Breast epithelium (tissue), 4 donors: ENCODE measurements at regions not wholly inside any gene's neighbourhood (a gene's known extent, or its start where the extent isn't known, plus 50 kb on each side); places are given as distances from the start of the nearest gene placed in this dataset.
A peak's percentile ranks its signal among the peaks of the same experiment; 100 is the strongest.

Experiments used
- DNase-seq, 2 donors: peaks; one replicate each; pipeline ENCODE4 v3.0.0-alpha.2; 2019; ENCODE audit warnings: low spot score in 2 of 2
- H3K27ac ChIP-seq, 2 donors: fragments of 200-600 bp; sonication (generic) in 1 of 2; one replicate each; pipeline ENCODE4 v1.5.1; 2016 to 2019; ENCODE audit warnings: mild to moderate bottlenecking in 1 of 2
- H3K27me3 ChIP-seq, 2 donors: fragments of 200-600 bp; sonication (generic) in 1 of 2; one replicate each; pipeline versions ENCODE4 v1.5.1 to v1.6.0; 2017 to 2019; ENCODE audit warnings: control low read depth in 1 of 2, mild to moderate bottlenecking in 1 of 2
- H3K36me3 ChIP-seq: fragments of 200-600 bp; one replicate; pipeline ENCODE4 v1.5.1; 2019
- H3K4me1 ChIP-seq, 2 donors: fragments of 200-600 bp; sonication (generic); one replicate each; pipeline ENCODE4 v1.5.1; 2016 to 2019; ENCODE audit warnings: control low read depth in 1 of 2
- H3K4me3 ChIP-seq, 3 donors: fragments of 200-600 bp; sonication (generic); 1 replicate in 2 of 3; 2 replicates in 1 of 3; pipeline ENCODE4 v1.5.1; 2016 to 2019; ENCODE audit warnings: mild to moderate bottlenecking in 3 of 3, moderate library complexity in 2 of 3
- H3K9me3 ChIP-seq, 2 donors: fragments of 200-600 bp; sonication (generic) in 1 of 2; one replicate each; pipeline ENCODE4 v1.5.1; 2016 to 2019; ENCODE audit warnings: control low read depth in 1 of 2
- CTCF ChIP-seq, 3 donors: fragments of 450-650 bp; IDR thresholded peaks; one replicate each; pipeline ENCODE4 v1.5.1; 2016 to 2017; ENCODE audit warnings: antibody characterized with exemption in 3 of 3, mild to moderate bottlenecking in 3 of 3, moderate library complexity in 3 of 3
- POLR2A ChIP-seq: fragments of 450-650 bp; IDR thresholded peaks from one replicate; pipeline ENCODE4 v1.6.1; 2016; ENCODE audit warnings: antibody characterized with exemption, mild to moderate bottlenecking, moderate library complexity
- POLR2AphosphoS5 ChIP-seq, 3 donors: sonication (generic); formaldehyde crosslinking; IDR thresholded peaks; one replicate each; pipeline ENCODE4 v1.6.1; 2017; ENCODE audit warnings: antibody characterized with exemption in 3 of 3
- intact Hi-C: fragments of 100-400 bp; cut with DNase I; formaldehyde crosslinking; loops from one replicate; pipeline ENCODE4 v1.15.1; 2023; ENCODE audit warnings: low total_unique reads

DNA sequence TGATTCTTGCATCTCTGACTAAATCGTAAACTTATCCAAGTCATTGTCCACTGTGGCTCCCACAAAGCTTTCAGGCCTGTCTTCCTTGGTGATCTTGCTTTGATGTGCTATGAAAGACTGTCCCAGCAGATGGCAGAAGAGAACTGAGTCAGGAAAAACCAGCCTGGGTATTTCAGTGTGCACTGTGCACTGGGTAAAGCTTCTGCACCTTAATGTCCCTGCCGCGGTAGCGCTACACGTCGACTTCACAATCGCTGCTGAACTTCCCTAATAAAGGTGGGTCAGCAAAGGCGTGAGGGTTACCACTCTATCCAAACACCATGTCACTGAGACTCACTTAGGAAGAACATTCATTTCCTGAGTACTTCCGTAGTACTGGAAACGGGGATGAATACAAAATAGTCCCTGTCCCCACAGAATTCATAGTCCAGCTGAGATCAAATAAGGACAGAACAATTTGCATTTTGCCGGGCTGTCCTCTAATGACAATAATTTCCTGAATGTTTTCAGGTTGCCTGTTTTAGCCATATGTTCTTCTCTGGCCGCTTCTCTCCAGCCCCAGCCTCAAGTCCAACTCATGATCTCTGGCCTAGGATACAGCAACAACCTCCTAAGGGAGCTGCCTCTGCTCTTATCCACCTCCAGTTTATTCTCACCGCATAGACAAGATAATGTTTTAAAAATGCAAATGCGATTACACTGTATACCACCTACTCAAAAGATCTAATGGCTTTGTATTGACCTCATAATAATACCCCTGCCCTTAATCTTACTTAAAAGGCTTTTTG is 83.6 kb upstream of the AKAP13 start:
- H3K27ac ChIP-seq, result no peak overlapping the region
- TF ChIP-seq CTCF (IDR thresholded peaks at IDR 0.05) (peak; percentile 32 to 76 (median 64)), POLR2A (no peak), POLR2AphosphoS5 (IDR thresholded peaks at IDR 0.05) (peak in 1 of 3 donors; percentile 40)
- intact Hi-C loops, result no loop called here
- no peaks in the 10 kb centered on the region for H3K4me1 ChIP-seq
- DNase-seq, result peak in 1 of 2 donors; percentile 44
- peak overlapping the region; percentile 15 to 54 (median 38) for H3K4me3 ChIP-seq
- no peaks in the 10 kb centered on the region for H3K36me3 ChIP-seq
- no peaks in the 10 kb centered on the region for H3K27me3 ChIP-seq
- H3K9me3 ChIP-seq, result no peaks in the 10 kb centered on the region

GRCh38 chr15:85297537-85297936 is 82.9 kb upstream of the AKAP13 start:
- intact Hi-C loops, result no loop called here
- no peak overlapping the region for H3K27ac ChIP-seq
- H3K9me3 ChIP-seq, result no peaks in the 10 kb centered on the region
- no peaks in the 10 kb centered on the region for H3K36me3 ChIP-seq
- no peaks in the 10 kb centered on the region for H3K4me1 ChIP-seq
- TF ChIP-seq CTCF (IDR thresholded peaks at IDR 0.05), result no peak
- TF ChIP-seq POLR2A, result no peak
- TF ChIP-seq POLR2AphosphoS5 (IDR thresholded peaks at IDR 0.05), result no peak
- DNase-seq, result no peak
- no peak overlapping the region for H3K4me3 ChIP-seq
- no peaks in the 10 kb centered on the region for H3K27me3 ChIP-seq

DNA sequence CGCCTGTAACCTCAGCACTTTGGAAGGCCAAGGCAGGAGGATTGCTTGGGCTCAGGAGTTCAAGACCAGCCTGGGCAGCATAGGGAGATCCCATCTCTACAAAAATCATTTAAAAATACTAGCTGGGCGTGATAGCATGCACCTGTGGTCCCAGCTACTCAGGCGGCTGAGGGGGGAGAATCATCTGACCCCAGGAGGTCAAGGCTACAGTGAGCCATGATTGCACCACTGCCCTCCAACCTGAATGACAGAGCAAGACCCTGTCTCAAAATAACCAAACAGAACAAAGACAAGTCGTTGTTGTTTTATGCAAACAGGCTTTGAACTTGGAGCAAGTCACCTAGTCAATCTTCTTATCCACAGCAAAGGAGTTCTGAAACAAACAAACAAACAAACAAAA is 82.0 kb upstream of the AKAP13 start:
- no peak overlapping the region for H3K4me3 ChIP-seq
- DNase-seq, result no peak
- H3K27me3 ChIP-seq, result no peaks in the 10 kb centered on the region
- TF ChIP-seq CTCF (IDR thresholded peaks at IDR 0.05) (no peak), POLR2A (no peak), POLR2AphosphoS5 (IDR thresholded peaks at IDR 0.05) (no peak)
- H3K36me3 ChIP-seq, result no peaks in the 10 kb centered on the region
- intact Hi-C loops, result no loop called here
- H3K27ac ChIP-seq, result no peak overlapping the region
- no peaks in the 10 kb centered on the region for H3K9me3 ChIP-seq
- no peaks in the 10 kb centered on the region for H3K4me1 ChIP-seq

- TF ChIP-seq CTCF (IDR thresholded peaks at IDR 0.05) (no peak), POLR2AphosphoS5 (IDR thresholded peaks at IDR 0.05) (no peak), POLR2A (no peak)
- H3K9me3 ChIP-seq, result no peaks in the 10 kb centered on the region
- no peak overlapping the region for H3K4me3 ChIP-seq
- no peaks in the 10 kb centered on the region for H3K27me3 ChIP-seq
- no peak for DNase-seq
- H3K27ac ChIP-seq, result no peak overlapping the region
- no peaks in the 10 kb centered on the region for H3K36me3 ChIP-seq
- no peaks in the 10 kb centered on the region for H3K4me1 ChIP-seq
- intact Hi-C loops, result no loop called here
Observed at GRCh38 chr15:85298941-85299340, 81.5 kb upstream of the AKAP13 start.

- H3K36me3 ChIP-seq, result no peaks in the 10 kb centered on the region
- DNase-seq, result no peak
- H3K4me3 ChIP-seq, result no peak overlapping the region
- no peaks in the 10 kb centered on the region for H3K9me3 ChIP-seq
- H3K27me3 ChIP-seq, result no peaks in the 10 kb centered on the region
- TF ChIP-seq POLR2A, result no peak
- no peak for TF ChIP-seq POLR2AphosphoS5 (IDR thresholded peaks at IDR 0.05)
- no peak for TF ChIP-seq CTCF (IDR thresholded peaks at IDR 0.05)
- H3K4me1 ChIP-seq, result no peaks in the 10 kb centered on the region
- H3K27ac ChIP-seq, result no peak overlapping the region
- intact Hi-C loops, result no loop called here
Observed at GRCh38 chr15:85302271-85302670, 78.1 kb upstream of the AKAP13 start.
